SH-SY5Y (cell line): ENCODE measurements at regions not wholly inside any gene's neighbourhood (a gene's known extent, or its start where the extent isn't known, plus 50 kb on each side); places are given as distances from the start of the nearest gene placed in this dataset.

Experiments
- GATA2 ChIP-seq: IDR thresholded peaks from 2 replicates; pipeline ENCODE4 v1.6.1; 2011; ENCODE audit warnings: mild to moderate bottlenecking, low read depth, low read length
- GATA3 ChIP-seq: IDR thresholded peaks from 2 replicates; pipeline ENCODE4 v1.6.1; 2011; ENCODE audit warnings: low read depth, mild to moderate bottlenecking, low read length, moderate library complexity

DNA sequence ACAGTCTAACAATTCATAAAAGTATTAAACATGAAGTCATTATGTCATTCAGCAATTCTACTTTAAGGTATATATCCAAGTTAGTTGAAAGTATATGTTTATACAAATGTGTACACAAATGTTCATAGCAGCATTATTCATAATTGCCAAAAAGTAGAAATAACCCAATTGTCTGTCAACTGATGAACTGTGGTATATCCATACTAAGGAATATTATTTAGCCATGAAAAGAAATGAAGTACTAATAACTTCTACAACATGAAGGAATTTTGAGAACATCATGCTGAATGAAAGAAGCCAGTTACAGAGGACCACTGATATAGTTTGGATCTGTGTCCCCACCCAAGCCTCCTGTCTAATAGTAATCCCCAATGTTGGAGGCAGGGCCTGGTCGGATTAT lies 224.3 kb downstream of the SPATA31D1 start:
- TF ChIP-seq GATA3 (no peak), GATA2 (no peak)
